ENCODE measurements at regions not wholly inside any gene's neighbourhood (a gene's known extent, or its start where the extent isn't known, plus 50 kb on each side); places are given as distances from the start of the nearest gene placed in this dataset.
"Not testable (repeated sequence)": the region's sequence is repeated elsewhere in the genome, so short reads cannot be mapped to it uniquely, and the experiment has no call there.

DNA sequence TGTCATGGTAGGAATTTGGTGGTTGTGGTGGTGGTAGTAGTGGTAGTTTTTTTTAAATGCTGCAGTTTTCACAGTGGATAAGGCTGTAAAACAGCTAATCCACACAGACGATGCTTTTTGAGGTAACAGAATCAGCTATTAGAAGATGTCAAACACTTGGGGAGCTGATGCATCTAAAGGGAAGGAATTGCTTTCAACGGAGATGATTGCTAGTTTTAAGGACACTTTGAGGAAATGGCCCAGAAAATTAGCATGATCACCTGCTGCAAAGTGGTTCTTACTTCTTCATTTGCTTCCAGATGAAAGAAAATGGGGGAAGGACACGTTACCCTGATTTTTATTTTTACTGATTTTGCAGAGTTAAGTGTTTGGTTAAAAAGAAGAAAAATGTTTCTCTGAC lies 178.2 kb upstream of the ATP10B start:
- no peak for DNase-seq

DNA sequence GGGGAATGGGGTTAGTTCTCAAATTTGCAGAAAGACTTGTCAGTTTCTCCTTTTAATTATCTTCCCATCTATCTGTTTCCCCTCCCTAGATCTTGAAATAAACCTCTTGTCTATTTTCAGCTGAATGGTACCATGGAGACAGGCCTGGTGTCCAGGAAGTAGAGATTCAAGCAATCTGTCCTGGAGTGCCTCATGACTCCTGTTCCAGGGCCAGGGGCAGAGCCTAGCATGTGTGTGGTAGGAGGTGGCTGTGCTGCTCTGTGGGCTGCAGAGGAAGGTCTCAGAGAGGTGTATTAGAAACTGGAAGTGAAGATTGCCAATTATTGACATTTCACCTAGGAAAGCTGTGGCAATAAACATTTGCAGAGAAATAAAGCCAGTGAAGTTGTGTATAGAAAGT lies 175.8 kb upstream of the ATP10B start:
- DNase-seq, result no peak

DNA sequence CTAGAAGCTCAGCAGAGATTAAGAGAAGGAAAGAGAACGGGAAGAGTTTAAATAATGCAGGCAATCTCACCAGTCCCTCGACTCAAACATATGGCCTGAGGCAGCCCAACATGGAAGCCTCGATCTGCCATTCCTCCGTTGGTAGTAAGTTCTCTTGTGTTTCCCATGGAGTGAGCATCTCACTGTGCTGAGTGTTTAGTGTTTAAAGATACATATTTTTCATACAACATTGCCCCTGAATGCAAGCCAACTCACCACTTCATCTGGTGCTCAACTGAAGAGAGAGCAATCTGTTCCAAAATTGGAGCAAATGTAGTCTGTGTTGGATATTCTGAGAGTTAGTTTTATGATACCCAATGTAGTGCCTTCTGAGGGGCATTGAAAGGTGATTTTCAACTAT lies 171.5 kb upstream of the ATP10B start:
- DNase-seq, result no peak

- DNase-seq, result no peak
Observed at GRCh38 chr5:161022151-161022550, 170.1 kb upstream of the ATP10B start.

DNA sequence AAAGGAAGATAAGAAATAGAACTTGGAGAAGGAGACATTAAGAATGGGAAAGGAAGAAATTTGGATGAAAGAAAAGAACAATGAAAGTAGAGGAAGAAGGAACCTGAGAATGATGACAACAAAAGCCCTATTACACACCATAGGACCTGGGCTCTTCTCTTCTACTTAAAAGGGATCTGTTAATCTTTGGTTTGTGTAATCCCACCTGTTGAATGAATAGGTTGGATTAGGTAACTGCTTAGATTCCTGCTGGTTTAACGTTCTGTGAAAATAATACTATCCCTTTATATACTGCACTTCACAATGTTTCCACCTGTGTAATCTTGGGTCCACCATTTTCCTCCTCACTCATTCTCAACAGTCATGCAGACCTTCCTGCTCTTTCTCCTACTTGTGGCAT lies 157.8 kb upstream of the ATP10B start:
- DNase-seq, result no peak

DNA sequence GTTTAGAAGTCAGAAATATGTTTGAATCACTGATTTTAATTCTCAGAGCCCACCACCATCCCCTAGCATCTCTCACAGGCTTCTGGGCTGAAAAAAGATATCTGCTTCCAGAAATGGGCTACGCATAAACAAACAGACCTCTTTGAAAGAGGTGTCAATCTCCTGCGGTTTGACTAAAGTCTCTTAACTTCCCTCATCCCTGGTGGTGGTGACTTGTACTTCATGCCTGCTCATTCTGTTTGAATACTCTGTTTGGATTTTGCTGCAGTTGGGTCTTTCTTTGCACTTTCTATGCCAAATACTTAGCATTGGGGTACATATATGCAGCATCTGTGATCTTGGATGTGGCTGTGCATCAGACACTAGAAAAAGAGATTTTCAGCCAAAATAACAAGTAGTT lies 157.2 kb upstream of the ATP10B start:
- no peak for DNase-seq

DNA sequence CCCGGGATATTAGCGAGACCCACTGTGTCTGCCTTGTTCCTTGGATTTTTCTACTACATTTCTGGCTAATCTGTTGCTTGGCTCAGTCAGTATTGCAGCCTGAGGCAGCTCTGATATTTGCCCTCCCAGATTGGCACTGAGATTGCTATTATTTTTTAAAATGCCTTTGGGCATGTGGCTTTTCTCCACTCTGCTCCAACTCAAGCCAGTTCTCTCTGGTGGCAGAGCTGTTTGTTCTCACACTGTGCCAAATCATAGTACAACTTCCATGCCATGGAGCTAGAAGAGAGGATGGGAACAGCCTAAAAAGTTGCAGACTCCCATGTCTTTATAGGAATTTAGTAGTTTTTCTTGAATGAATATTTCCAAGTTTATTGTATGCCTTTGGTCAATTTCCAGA lies 155.9 kb upstream of the ATP10B start:
- DNase-seq, result no peak

DNA sequence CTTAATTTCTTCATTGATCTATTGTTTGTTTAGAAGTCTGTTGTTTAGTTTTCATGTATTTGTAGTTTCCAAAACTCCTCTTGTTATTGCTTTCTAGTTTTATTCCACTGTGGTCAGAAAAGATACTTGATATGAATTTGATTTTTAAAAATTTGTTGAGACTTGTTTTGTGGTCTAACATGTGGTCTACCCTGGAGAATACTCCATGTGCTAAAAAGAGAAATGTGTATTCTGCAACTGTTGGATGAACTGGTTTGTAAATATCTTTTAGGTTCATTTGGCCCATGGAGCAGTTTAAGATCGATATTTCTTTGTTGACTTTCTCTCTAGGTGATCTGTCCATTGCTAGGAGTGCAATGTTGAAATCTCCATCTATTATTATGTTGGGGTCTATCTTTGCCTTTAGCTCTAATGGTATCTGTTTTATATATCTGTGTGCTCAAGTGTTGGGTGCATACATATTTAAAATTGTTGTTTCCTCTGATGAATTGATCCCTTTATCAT lies 150.6 kb upstream of the ATP10B start:
- no peak for DNase-seq

GRCh38 chr5:161001604-161002003 lies 149.6 kb upstream of the ATP10B start:
- DNase-seq, result no peak

GRCh38 chr5:161001142-161001541 lies 149.1 kb upstream of the ATP10B start:
- not testable (repeated sequence) for DNase-seq

DNA sequence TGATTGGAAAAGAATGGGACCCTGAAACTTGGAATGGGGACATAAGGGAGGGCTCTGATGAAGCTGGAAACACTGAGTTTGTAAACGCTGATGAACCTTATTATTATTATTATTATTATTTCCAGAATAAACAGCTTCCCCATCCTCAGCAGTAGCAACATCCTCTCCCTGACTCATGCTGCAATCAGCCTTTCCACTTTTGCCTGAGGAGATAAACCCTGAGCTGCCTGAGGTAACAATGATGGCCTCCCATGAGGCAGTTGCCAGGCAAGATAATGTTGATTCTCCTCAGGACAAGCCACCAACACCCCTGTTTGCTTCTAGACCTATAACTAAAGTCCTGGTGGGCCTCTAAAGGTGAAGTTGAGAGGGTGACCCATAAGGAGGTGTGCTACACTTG lies 139.2 kb upstream of the ATP10B start:
- no peak for DNase-seq

- DNase-seq, result no peak
Observed at GRCh38 chr5:160979385-160979784, 127.4 kb upstream of the ATP10B start.

- no peak for DNase-seq
Observed at GRCh38 chr5:160978944-160979343, 126.9 kb upstream of the ATP10B start.

DNA sequence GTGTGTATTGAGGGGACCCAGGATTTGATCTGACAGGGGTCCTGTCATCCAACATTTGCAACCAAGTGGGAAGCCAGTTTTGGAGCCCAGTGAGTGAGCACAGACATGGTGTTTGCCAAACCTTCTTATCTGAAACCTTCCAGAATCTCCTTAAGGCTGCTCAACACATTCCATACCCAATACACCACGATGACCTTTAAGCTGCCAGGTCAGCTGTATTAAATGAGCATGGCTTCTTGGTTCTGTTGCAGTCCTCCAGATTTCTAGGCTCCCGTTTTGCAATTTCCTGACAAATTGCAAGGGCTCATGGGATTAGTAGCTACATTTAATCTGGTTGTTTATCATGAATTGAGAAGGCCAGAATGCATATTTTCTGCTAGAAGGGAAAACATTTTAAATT lies 124.2 kb upstream of the ATP10B start:
- DNase-seq, result no peak

DNA sequence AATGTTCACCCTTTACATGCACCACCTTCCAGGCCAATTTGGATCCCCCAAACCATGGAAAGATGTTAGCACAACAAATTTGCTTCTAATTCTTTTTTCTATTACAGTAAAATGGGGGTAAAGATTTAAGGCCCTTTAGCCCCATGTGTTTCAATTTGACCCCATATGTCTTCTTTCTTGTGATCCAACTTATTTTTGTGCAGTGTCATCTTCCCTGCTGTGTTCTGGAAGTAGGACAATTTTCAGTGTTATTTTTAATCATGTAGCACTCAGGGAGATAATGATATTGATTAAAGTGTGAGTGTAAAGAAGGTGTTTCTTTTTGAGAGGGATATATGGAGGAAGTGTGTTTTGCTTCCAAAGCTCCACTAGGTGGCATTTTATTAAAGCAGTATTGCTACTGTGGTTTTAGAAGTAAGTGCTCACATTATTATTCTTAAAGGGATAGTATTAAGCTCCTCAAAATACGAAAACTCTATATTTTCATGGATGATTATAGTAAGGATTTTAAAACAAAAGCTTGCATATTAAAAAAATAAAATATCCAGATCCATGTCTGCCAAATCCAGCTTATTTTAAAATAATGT lies 118.7 kb upstream of the ATP10B start:
- no peak for DNase-seq

DNA sequence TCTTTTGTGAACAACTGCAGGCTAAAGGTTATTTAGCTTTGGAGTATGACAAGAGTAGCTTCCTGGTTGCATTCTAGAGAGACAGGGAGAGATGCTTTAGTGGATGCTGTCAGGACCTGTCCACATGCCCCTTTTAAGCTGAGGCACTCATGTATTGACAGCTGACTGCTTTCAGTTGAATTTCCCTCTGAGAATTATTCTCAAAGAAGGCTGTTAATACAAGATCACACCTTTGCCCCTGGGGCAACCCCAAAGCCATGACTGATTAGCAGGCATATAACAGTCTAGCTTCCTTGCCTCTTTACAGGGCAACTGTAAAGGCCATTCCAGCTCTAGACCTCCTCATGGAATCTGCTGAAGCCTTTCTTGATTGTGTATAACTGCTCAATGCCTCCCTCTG lies 117.6 kb upstream of the ATP10B start:
- DNase-seq, result no peak

DNA sequence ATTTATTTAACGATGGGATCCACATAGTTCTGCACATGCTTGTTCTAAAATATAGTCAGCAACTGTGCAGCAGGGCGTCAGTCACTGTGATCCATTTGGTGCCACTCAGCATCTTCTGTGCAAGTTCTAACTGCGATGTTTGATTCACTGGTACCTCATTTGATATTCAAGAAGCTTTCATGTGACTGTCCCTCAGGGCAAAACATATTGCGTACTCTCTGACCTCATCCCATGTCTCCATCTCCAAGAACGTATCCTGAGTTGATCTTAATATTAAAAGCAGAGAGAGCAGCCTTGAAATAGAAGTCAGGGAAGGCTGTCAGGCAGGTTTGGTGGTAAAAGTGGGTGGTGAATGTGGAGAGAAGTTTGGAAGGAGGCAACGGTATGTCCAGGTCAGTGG lies 116.5 kb upstream of the ATP10B start:
- no peak for DNase-seq

- DNase-seq, result no peak
Observed at GRCh38 chr5:160966921-160967320, 114.9 kb upstream of the ATP10B start.

- DNase-seq, result no peak
Observed at GRCh38 chr5:160961761-160962160, 109.8 kb upstream of the ATP10B start.

DNA sequence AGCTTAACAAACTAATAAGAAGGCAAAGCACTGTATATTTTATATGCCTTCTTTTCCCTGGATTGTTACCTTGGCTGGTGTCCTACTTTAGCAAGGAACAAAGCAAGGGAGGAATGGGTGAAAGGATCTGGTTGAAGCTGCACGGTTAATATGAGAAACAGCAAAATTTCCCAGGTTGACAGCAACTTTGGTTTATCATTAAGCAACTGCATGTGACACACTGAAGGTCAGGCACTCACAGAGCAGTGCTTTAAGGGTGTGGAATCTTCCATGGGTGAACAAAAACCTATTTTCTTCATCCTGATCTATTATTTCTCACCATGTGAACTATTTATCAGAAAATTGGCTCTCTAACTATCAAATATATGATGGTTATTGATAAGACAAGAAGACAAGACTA lies 109.0 kb upstream of the ATP10B start:
- no peak for DNase-seq

DNA sequence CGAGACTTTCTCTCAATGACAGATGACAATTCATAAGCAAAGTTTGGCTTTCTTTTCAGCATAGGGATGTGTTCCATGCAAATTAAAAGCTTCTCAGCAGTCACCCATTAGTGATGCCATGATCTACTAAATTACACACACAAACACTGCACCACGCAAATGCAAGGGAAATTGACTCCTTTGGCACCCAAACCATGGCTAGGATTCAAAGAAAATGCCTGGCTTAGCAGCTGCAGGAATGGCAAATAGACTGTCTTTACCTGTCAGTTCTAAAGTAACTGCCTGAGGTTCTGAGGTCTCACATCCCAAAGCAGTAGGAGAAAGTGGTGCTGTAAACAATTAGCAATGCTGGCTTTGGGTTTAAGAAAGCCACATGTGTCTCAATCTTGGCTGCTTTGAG lies 108.6 kb upstream of the ATP10B start:
- no peak for DNase-seq

GRCh38 chr5:160959804-160960203 lies 107.8 kb upstream of the ATP10B start:
- peak; percentile 31 for DNase-seq

- no peak for DNase-seq
Observed at GRCh38 chr5:160957312-160957861, 105.4 kb upstream of the ATP10B start.

- DNase-seq, result no peak
Observed at GRCh38 chr5:160956051-160956450, 104.0 kb upstream of the ATP10B start.

GRCh38 chr5:160950311-160950710 lies 98.3 kb upstream of the ATP10B start:
- DNase-seq, result no peak
